ENCODE measurements at regions not wholly inside any gene's neighbourhood (a gene's known extent, or its start where the extent isn't known, plus 50 kb on each side); places are given as distances from the start of the nearest gene placed in this dataset.

GRCh38 chr13:66159511-66159910 lies 1070.6 kb downstream of the PCDH9 start:
- Histone ChIP-seq H4K20me1 (ENCODE audit: insufficient read depth, low read length) (no peaks in the 10 kb centered on the region), H3K4me2 (ENCODE audit: low read depth, low read length) (no peak overlapping the region), H3K79me2 (ENCODE audit: insufficient read depth, low read length) (no peaks in the 10 kb centered on the region), H2AFZ (ENCODE audit: low read length) (no peak overlapping the region), H3K27me3 (ENCODE audit: control insufficient read depth in 1 of 2, insufficient read depth in 2 of 2, low read length in 2 of 2) (no peaks in the 10 kb centered on the region), H3K9ac (ENCODE audit: insufficient read depth, low read depth, low read length) (no peak overlapping the region), H3K4me3 (replicated peaks in 1 of 3; ENCODE audit: insufficient read depth in 1 of 3, low read depth in 2 of 3, low read length in 3 of 3) (no peak overlapping the region), H3K4me1 (ENCODE audit: insufficient read depth, low read length) (no peaks in the 10 kb centered on the region), H3K9me3 (ENCODE audit: low read length) (no peaks in the 10 kb centered on the region), H3K27ac (ENCODE audit: extremely low read length, insufficient read depth, low read length) (no peak overlapping the region), H3K36me3 (replicated peaks in 1 of 2; ENCODE audit: control insufficient read depth in 1 of 2, insufficient read depth in 2 of 2, low read length in 2 of 2) (no peaks in the 10 kb centered on the region)
- intact Hi-C loops (cut with micrococcal nuclease; ENCODE audit: unreplicated experiment), result no loop called here
- BruUV-seq (replicated peaks), result no TSS peak
- no peak for TF ChIP-seq HDAC1 (CRISPR knock-in tag; IDR thresholded peaks at IDR 0.05)
- ATAC-seq, result no peak
- no peak for DNase-seq (ENCODE audit: low spot score)
- in situ Hi-C loops (cut with HindIII; ENCODE audit: extremely low pct_ligation_motif_present, low pct_unique_long_range_greater_than_20kb), result no loop called here
- 3% methylated on average over 6 of the region's 6 CpGs for WGBS (ENCODE audit: low lambda C conversion rate)
- ChIA-PET CTCF (ENCODE audit: low intra/inter-chr PET ratio, low total read pairs) (no interaction called here), POLR2A (no interaction called here)
- FAIRE-seq, result no peak

- ChIA-PET POLR2A (no interaction called here), CTCF (ENCODE audit: low intra/inter-chr PET ratio, low total read pairs) (no interaction called here)
- Histone ChIP-seq H3K4me2 (ENCODE audit: low read depth, low read length) (no peak overlapping the region), H3K9ac (ENCODE audit: insufficient read depth, low read depth, low read length) (no peak overlapping the region), H3K4me1 (ENCODE audit: insufficient read depth, low read length) (no peaks in the 10 kb centered on the region), H3K79me2 (ENCODE audit: insufficient read depth, low read length) (no peaks in the 10 kb centered on the region), H2AFZ (ENCODE audit: low read length) (no peak overlapping the region), H3K9me3 (ENCODE audit: low read length) (no peaks in the 10 kb centered on the region), H3K27me3 (ENCODE audit: control insufficient read depth in 1 of 2, insufficient read depth in 2 of 2, low read length in 2 of 2) (no peaks in the 10 kb centered on the region), H3K27ac (ENCODE audit: extremely low read length, insufficient read depth, low read length) (no peak overlapping the region), H3K4me3 (replicated peaks in 1 of 3; ENCODE audit: insufficient read depth in 1 of 3, low read depth in 2 of 3, low read length in 3 of 3) (no peak overlapping the region), H3K36me3 (replicated peaks in 1 of 2; ENCODE audit: control insufficient read depth in 1 of 2, insufficient read depth in 2 of 2, low read length in 2 of 2) (no peaks in the 10 kb centered on the region), H4K20me1 (ENCODE audit: insufficient read depth, low read length) (no peaks in the 10 kb centered on the region)
- intact Hi-C loops (cut with micrococcal nuclease; ENCODE audit: unreplicated experiment), result no loop called here
- in situ Hi-C loops (cut with HindIII; ENCODE audit: extremely low pct_ligation_motif_present, low pct_unique_long_range_greater_than_20kb), result no loop called here
- 0% methylated on average over 1 of the region's 1 CpG for WGBS (ENCODE audit: low lambda C conversion rate)
- ATAC-seq (no peak), DNase-seq (ENCODE audit: low spot score) (no peak), FAIRE-seq (no peak)
- TF ChIP-seq ZNF501 (CRISPR knock-in tag; IDR thresholded peaks at IDR 0.05) (no peak), AGO2 (optimal IDR thresholded peaks at IDR 0.05; ENCODE audit: low read depth, low read length) (no peak), ZFP82 (CRISPR knock-in tag; IDR thresholded peaks at IDR 0.05; ENCODE audit: borderline replicate concordance) (no peak), ZNF576 (CRISPR knock-in tag; IDR thresholded peaks at IDR 0.05) (no peak), ZNF512 (CRISPR knock-in tag; IDR thresholded peaks at IDR 0.05) (no peak), TOPORS (CRISPR knock-in tag; IDR thresholded peaks at IDR 0.05) (no peak), SAFB2 (CRISPR knock-in tag; IDR thresholded peaks at IDR 0.05; ENCODE audit: borderline replicate concordance, low read depth) (no peak), ZNF260 (CRISPR knock-in tag; IDR thresholded peaks at IDR 0.05; ENCODE audit: borderline replicate concordance, low read depth) (no peak), NFE2L1 (CRISPR knock-in tag; IDR thresholded peaks at IDR 0.05; ENCODE audit: borderline replicate concordance) (no peak), ZNF782 (CRISPR knock-in tag; IDR thresholded peaks at IDR 0.05; ENCODE audit: borderline replicate concordance) (no peak), SSRP1 (CRISPR knock-in tag; IDR thresholded peaks at IDR 0.05) (no peak), EZH2 (conservative IDR thresholded peaks at IDR 0.05; ENCODE audit: low read depth, low read length) (no peak), KAT8 (CRISPR knock-in tag; IDR thresholded peaks at IDR 0.05) (no peak), DR1 (CRISPR knock-in tag; IDR thresholded peaks at IDR 0.05) (no peak), ZNF883 (CRISPR knock-in tag; IDR thresholded peaks at IDR 0.05; ENCODE audit: not compliant biosample characterization) (no peak), TEAD3 (CRISPR knock-in tag; optimal IDR thresholded peaks at IDR 0.05; ENCODE audit: borderline replicate concordance) (no peak), ZNF749 (CRISPR knock-in tag; IDR thresholded peaks at IDR 0.05; ENCODE audit: borderline replicate concordance) (no peak)
- BruUV-seq (replicated peaks), result no TSS peak
Observed at GRCh38 chr13:66154976-66155375, 1075.2 kb downstream of the PCDH9 start.
